Keratinocyte (primary cell): ENCODE measurements at regions not wholly inside any gene's neighbourhood (a gene's known extent, or its start where the extent isn't known, plus 50 kb on each side); places are given as distances from the start of the nearest gene placed in this dataset.

Experiments used
- DNase-seq: peaks from one replicate; pipeline ENCODE4 v3.0.0-alpha.2; 2011; ENCODE audit warnings: low read depth, missing footprints, low spot score
- FAIRE-seq: peaks from 2 replicates; lab custom pipeline; 2011; peaks lifted over from hg19 to GRCh38; lab: Jason Lieb, UNC
- H2AFZ ChIP-seq: 2 replicates; pipeline ENCODE4 v1.6.0; 2012; ENCODE audit warnings: low read length, control low read depth, inconsistent platforms; ENCODE audit not compliant: control insufficient read depth
- H3K27ac ChIP-seq: 2 replicates; pipeline ENCODE4 v1.5.1; 2011; ENCODE audit warnings: low read length; ENCODE audit not compliant: control insufficient read depth, insufficient read depth
- H3K27me3 ChIP-seq: 3 replicates; pipeline ENCODE4 v1.6.0; 2011; ENCODE audit warnings: low read length; ENCODE audit not compliant: control insufficient read depth, insufficient read depth; ENCODE audit errors: extremely low read depth
- H3K36me3 ChIP-seq, 2 experiments: 2 replicates in 1 of 2; 3 replicates in 1 of 2; pipeline ENCODE4 v1.5.1; 2011; ENCODE audit warnings: low read length in 2 of 2, mild to moderate bottlenecking in 1 of 2; ENCODE audit not compliant: control insufficient read depth in 2 of 2, insufficient read depth in 2 of 2; ENCODE audit errors: extremely low read depth in 1 of 2
- H3K4me1 ChIP-seq: 3 replicates; pipeline ENCODE4 v1.5.1; 2011; ENCODE audit warnings: low read length; ENCODE audit not compliant: control insufficient read depth, insufficient read depth; ENCODE audit errors: extremely low read depth
- H3K4me2 ChIP-seq: 3 replicates; pipeline ENCODE4 v1.6.0; 2011; ENCODE audit warnings: low read depth, low read length; ENCODE audit not compliant: control insufficient read depth, insufficient read depth; ENCODE audit errors: extremely low read depth
- H3K4me3 ChIP-seq, 3 experiments: fragments of 200-600 bp in 1 of 3; sonication (generic) in 1 of 3; 2 replicates in 2 of 3; 3 replicates in 1 of 3; pipeline ENCODE4 v1.5.1; 2011 to 2016; ENCODE audit warnings: low read length in 3 of 3, mild to moderate bottlenecking in 3 of 3, control low read depth in 2 of 3, inconsistent platforms in 1 of 3, low read depth in 1 of 3, mixed read lengths in 1 of 3, mixed run types in 1 of 3, moderate library complexity in 1 of 3; ENCODE audit not compliant: control insufficient read depth in 2 of 3, insufficient read depth in 2 of 3; ENCODE audit errors: extremely low read depth in 1 of 3
- H3K79me2 ChIP-seq: 2 replicates; pipeline ENCODE4 v1.6.0; 2012; ENCODE audit warnings: low read length; ENCODE audit not compliant: control insufficient read depth, insufficient read depth
- H3K9ac ChIP-seq: 3 replicates; pipeline ENCODE4 v1.6.0; 2011; ENCODE audit warnings: low read length; ENCODE audit not compliant: control insufficient read depth, insufficient read depth; ENCODE audit errors: extremely low read depth
- H3K9me1 ChIP-seq: 3 replicates; pipeline ENCODE4 v1.6.0; 2011; ENCODE audit warnings: low read length; ENCODE audit not compliant: control insufficient read depth, insufficient read depth; ENCODE audit errors: extremely low read depth
- H3K9me3 ChIP-seq: 2 replicates; pipeline ENCODE4 v1.5.1; 2012; ENCODE audit warnings: low read depth, low read length; ENCODE audit not compliant: control insufficient read depth
- H4K20me1 ChIP-seq: 3 replicates; pipeline ENCODE4 v1.6.0; 2011; ENCODE audit warnings: low read length; ENCODE audit not compliant: control insufficient read depth, insufficient read depth; ENCODE audit errors: extremely low read depth
- EZH2 ChIP-seq: IDR thresholded peaks from one replicate; pipeline ENCODE4 v1.6.1; 2012; ENCODE audit warnings: inconsistent platforms, mild to moderate bottlenecking, low read length, moderate library complexity
- dilution Hi-C: fragments of 300-500 bp; cut with MboI; formaldehyde crosslinking; loops from one replicate; pipeline ENCODE4 v1.7.0; 2020; ENCODE audit warnings: low sequenced_read_pairs; ENCODE audit not compliant: extremely low pct_ligation_motif_present
- TF ChIP-seq, protein P1 (sequence below), 3 experiments: IDR thresholded peaks in 1 of 3; conservative IDR thresholded peaks in 1 of 3; optimal IDR thresholded peaks in 1 of 3; 2 replicates in 2 of 3; 3 replicates in 1 of 3; pipeline versions ENCODE3 to v1.5.1; 2011; ENCODE audit warnings: low read length in 3 of 3, mild to moderate bottlenecking in 3 of 3, moderate library complexity in 2 of 3, control low read depth in 1 of 3, inconsistent platforms in 1 of 3; ENCODE audit not compliant: insufficient read depth in 2 of 3; ENCODE audit errors: extremely low read depth in 1 of 3

DNA sequence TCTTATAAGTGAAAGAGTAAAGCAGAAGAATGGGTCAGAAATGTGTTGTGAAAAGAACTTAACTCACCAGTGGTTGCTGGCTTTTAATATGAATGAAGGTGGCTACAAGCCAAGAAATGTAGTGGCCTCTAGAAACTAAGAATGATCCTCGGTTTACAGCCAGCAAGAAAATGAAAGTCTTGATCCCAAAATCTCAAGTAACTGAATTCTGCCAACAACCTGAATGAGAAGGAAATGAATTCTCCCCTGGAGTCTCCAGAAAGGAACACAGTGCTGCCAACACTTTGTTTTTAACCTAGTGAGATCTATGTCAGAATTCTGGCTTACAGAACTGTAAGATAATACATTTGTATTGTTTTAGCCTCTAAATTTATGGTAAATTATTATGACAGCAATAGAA, 193.0 kb downstream of the FZD1 start:
- Histone ChIP-seq H2AFZ (no peak overlapping the region), H4K20me1 (no peaks in the 10 kb centered on the region), H3K9me3 (no peaks in the 10 kb centered on the region), H3K4me1 (no peaks in the 10 kb centered on the region), H3K9me1 (no peaks in the 10 kb centered on the region), H3K36me3 (no peaks in the 10 kb centered on the region), H3K79me2 (no peaks in the 10 kb centered on the region), H3K4me3 (no peak overlapping the region), H3K27ac (no peak overlapping the region), H3K27me3 (no peaks in the 10 kb centered on the region), H3K4me2 (no peak overlapping the region), H3K9ac (no peak overlapping the region)
- TF ChIP-seq, protein P1, sequence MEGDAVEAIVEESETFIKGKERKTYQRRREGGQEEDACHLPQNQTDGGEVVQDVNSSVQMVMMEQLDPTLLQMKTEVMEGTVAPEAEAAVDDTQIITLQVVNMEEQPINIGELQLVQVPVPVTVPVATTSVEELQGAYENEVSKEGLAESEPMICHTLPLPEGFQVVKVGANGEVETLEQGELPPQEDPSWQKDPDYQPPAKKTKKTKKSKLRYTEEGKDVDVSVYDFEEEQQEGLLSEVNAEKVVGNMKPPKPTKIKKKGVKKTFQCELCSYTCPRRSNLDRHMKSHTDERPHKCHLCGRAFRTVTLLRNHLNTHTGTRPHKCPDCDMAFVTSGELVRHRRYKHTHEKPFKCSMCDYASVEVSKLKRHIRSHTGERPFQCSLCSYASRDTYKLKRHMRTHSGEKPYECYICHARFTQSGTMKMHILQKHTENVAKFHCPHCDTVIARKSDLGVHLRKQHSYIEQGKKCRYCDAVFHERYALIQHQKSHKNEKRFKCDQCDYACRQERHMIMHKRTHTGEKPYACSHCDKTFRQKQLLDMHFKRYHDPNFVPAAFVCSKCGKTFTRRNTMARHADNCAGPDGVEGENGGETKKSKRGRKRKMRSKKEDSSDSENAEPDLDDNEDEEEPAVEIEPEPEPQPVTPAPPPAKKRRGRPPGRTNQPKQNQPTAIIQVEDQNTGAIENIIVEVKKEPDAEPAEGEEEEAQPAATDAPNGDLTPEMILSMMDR (optimal IDR thresholded peaks at IDR 0.05 in 1 of 3, IDR thresholded peaks at IDR 0.05 in 1 of 3, conservative IDR thresholded peaks at IDR 0.05 in 1 of 3; ENCODE audit: extremely low read depth in 1 of 3, insufficient read depth in 2 of 3, low read length in 3 of 3): no peak
- TF ChIP-seq EZH2: no peak
- DNase-seq: no peak
- dilution Hi-C loops: no loop called here
- FAIRE-seq: no peak

GRCh38 chr7:91459539-91459938, 195.3 kb downstream of the FZD1 start:
- H3K9me3 ChIP-seq: no peaks in the 10 kb centered on the region
- TF ChIP-seq, protein P1 (optimal IDR thresholded peaks at IDR 0.05 in 1 of 3, IDR thresholded peaks at IDR 0.05 in 1 of 3, conservative IDR thresholded peaks at IDR 0.05 in 1 of 3; ENCODE audit: extremely low read depth in 1 of 3, insufficient read depth in 2 of 3, low read length in 3 of 3): no peak
- TF ChIP-seq EZH2: no peak
- no peak overlapping the region for H3K27ac ChIP-seq
- no peak for FAIRE-seq
- no peak overlapping the region for H3K4me2 ChIP-seq
- H3K27me3 ChIP-seq: no peaks in the 10 kb centered on the region
- H3K4me3 ChIP-seq: no peak overlapping the region
- no peak overlapping the region for H3K9ac ChIP-seq
- dilution Hi-C loops: no loop called here
- H3K36me3 ChIP-seq: no peaks in the 10 kb centered on the region
- no peak overlapping the region for H2AFZ ChIP-seq
- H3K9me1 ChIP-seq: no peaks in the 10 kb centered on the region
- H3K79me2 ChIP-seq: no peaks in the 10 kb centered on the region
- H4K20me1 ChIP-seq: no peaks in the 10 kb centered on the region
- no peak for DNase-seq
- H3K4me1 ChIP-seq: no peaks in the 10 kb centered on the region
